Skeletal muscle satellite cell (primary cell): ENCODE measurements at regions not wholly inside any gene's neighbourhood (a gene's known extent, or its start where the extent isn't known, plus 50 kb on each side); places are given as distances from the start of the nearest gene placed in this dataset.

ENCODE experiments used
- H3K27me3 ChIP-seq: 2 replicates; pipeline ENCODE4 v1.7.0; 2013; ENCODE audit warnings: low read length; ENCODE audit not compliant: control insufficient read depth, insufficient read depth
- H3K36me3 ChIP-seq: 2 replicates; pipeline ENCODE4 v1.7.0; 2013; ENCODE audit warnings: mild to moderate bottlenecking, control low read depth, low read length; ENCODE audit not compliant: insufficient read depth
- H3K4me1 ChIP-seq: 2 replicates; pipeline ENCODE4 v1.7.0; 2013; ENCODE audit warnings: low read length; ENCODE audit not compliant: control insufficient read depth, insufficient read depth
- H3K4me2 ChIP-seq: 2 replicates; pipeline ENCODE4 v1.7.0; 2013; ENCODE audit warnings: mild to moderate bottlenecking, low read length
- H3K4me3 ChIP-seq: 2 replicates; pipeline ENCODE4 v1.7.0; 2013; ENCODE audit warnings: low read length
- H3K9ac ChIP-seq: 2 replicates; pipeline ENCODE4 v1.7.0; 2013; ENCODE audit warnings: mild to moderate bottlenecking, low read depth, low read length, moderate library complexity
- H3K9me3 ChIP-seq: replicated peaks from 2 replicates; pipeline ENCODE4 v1.7.0; 2013; ENCODE audit warnings: mild to moderate bottlenecking, control low read depth, low read length

DNA sequence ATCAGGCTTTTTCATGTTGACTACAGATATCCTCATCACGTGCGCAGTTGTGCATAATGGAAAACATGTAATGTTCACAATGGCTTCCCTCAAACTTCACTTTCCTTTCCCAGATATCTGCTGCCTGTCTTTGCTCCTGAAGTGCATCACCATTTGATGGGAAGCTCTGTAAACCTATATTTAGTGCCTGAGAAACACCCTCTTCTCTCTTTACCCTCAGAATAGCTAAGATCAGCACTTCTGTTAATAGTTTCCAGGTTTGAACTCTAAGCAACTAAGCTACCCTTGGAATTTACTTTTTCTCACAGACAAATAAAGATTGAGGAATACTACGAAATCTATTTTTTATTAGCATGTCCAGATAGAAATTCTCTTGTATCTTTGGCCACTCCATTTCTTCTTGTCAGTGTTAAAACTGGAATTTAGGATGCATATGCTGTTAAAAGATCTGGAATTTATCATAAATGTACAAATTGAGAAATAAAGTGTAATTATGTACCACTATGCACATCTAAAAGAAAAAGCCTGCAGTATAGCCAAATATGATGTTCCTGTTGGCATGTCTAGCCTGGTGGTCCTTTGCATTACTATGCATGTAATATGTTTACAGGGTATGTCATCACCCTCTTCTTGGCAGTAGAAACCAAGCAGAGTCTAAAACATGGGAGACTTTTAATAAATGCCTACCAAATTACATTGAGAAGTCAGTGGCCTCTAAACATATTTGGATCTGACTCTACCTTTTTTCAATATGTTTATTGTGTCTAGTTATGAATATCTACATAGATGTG is 278.7 kb downstream of the FIGN start:
- H3K27me3 ChIP-seq, result no peaks in the 10 kb centered on the region
- H3K4me3 ChIP-seq, result no peak overlapping the region
- H3K36me3 ChIP-seq, result no peaks in the 10 kb centered on the region
- H3K4me2 ChIP-seq, result no peak overlapping the region
- no peaks in the 10 kb centered on the region for H3K9me3 ChIP-seq
- H3K4me1 ChIP-seq, result no peaks in the 10 kb centered on the region
- no peak overlapping the region for H3K9ac ChIP-seq

DNA sequence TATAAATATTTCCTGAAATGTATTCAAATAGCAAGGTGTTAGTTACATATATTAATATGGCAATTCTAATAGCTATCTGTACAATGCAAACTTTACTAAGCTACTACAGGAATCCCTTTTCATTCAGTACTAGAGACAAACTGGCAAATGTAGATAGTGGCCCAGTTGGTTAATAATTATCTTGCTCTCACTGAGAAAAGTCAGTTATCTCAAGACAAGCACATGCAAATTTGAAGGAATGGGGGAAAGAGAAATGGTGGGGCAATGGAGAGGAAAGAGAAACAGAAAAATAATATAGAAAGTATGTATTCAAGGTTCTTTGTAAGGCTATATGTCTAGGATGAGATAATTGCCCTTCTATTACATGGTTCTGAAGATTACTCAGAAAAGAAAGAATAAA is 280.0 kb downstream of the FIGN start:
- Histone ChIP-seq H3K9me3 (no peaks in the 10 kb centered on the region), H3K36me3 (no peaks in the 10 kb centered on the region), H3K9ac (no peak overlapping the region), H3K4me1 (no peaks in the 10 kb centered on the region), H3K4me3 (no peak overlapping the region), H3K4me2 (no peak overlapping the region), H3K27me3 (no peaks in the 10 kb centered on the region)

DNA sequence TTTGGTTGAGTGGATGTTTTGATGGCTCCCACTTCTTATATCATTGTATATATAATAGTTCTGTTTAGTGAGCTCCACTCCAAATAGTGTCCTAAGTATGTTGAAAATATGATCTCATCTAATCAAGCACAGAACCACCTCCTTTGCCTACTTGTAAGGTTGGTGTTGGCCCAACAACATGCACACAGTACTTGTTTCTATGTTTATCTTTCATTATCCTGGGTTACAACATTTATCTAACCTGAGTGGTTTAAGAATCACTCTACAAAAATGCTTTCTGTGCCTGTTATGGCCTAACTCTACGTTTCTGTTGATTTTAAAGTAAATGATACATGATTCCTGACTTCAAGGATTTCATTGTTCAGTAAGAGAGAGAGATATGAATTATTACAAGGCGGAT is 281.9 kb downstream of the FIGN start:
- Histone ChIP-seq H3K9me3 (no peaks in the 10 kb centered on the region), H3K36me3 (no peaks in the 10 kb centered on the region), H3K4me3 (no peak overlapping the region), H3K4me2 (no peak overlapping the region), H3K9ac (no peak overlapping the region), H3K4me1 (no peaks in the 10 kb centered on the region), H3K27me3 (no peaks in the 10 kb centered on the region)

DNA sequence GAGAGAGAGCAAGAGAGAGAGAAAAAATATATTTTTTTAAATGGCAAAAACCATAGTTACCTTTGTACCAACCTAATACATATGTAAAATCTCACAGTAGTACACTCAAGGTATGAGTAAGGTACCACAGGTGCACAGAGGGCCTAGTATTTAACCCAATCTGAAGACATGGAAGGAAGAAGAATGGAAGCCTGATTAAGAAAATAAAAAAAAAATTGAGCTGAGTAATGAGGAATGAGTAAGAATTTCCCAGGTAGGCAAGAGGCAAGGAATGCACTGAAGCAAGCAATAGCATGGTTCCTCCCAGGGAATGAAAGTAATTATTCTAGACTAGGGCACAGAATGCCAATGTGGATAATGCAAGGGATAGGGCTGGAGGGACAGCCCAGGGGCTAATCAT is 294.2 kb downstream of the FIGN start:
- Histone ChIP-seq H3K9ac (no peak overlapping the region), H3K36me3 (no peaks in the 10 kb centered on the region), H3K27me3 (no peaks in the 10 kb centered on the region), H3K4me3 (no peak overlapping the region), H3K4me2 (no peak overlapping the region), H3K9me3 (no peaks in the 10 kb centered on the region), H3K4me1 (no peaks in the 10 kb centered on the region)

DNA sequence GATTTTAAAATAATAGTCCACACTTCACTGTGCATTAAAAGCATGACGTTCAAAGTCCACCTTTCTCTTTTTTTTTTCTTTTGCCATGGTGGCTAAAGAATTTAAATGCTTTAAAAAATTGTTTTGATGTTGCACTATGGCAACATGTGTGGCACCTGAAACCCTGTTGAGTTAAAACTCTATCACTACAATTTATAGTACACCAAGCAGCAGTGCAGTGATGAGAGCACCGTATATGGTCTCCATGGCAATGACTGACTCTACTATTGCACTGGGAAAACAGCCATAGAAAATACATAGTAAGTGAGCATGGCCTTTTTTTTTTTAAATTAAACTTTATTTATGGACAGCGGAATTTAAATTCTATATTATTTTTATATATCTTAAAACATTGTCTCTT is 298.8 kb downstream of the FIGN start:
- no peaks in the 10 kb centered on the region for H3K4me1 ChIP-seq

DNA sequence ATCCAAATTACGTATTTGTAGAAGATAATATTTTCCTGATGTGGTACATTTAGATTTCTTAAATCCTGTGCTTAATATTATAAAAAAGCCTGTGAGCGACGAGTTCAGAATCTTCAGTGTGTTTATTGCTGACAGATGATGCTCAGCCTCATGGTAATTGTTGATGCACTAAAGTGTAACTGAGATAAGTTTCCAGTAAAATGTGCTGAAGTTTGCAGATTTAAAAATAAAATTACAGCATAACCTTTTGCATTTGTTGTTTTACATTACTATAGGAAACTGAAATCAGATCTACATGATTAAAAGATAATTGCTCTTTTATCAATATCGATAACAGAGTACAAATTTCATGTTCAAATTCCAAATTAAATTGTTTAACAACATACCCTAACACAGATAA is 307.6 kb downstream of the FIGN start:
- Histone ChIP-seq H3K9me3 (no peaks in the 10 kb centered on the region), H3K4me2 (no peak overlapping the region), H3K9ac (no peak overlapping the region), H3K4me3 (no peak overlapping the region), H3K36me3 (no peaks in the 10 kb centered on the region), H3K4me1 (no peaks in the 10 kb centered on the region), H3K27me3 (no peaks in the 10 kb centered on the region)

More for the DNA sequence above, 298.8 kb downstream of the FIGN start:
- no peaks in the 10 kb centered on the region for H3K9me3 ChIP-seq
- no peak overlapping the region for H3K9ac ChIP-seq
- H3K4me3 ChIP-seq, result no peak overlapping the region
- no peak overlapping the region for H3K4me2 ChIP-seq
- no peaks in the 10 kb centered on the region for H3K36me3 ChIP-seq
- no peaks in the 10 kb centered on the region for H3K27me3 ChIP-seq

DNA sequence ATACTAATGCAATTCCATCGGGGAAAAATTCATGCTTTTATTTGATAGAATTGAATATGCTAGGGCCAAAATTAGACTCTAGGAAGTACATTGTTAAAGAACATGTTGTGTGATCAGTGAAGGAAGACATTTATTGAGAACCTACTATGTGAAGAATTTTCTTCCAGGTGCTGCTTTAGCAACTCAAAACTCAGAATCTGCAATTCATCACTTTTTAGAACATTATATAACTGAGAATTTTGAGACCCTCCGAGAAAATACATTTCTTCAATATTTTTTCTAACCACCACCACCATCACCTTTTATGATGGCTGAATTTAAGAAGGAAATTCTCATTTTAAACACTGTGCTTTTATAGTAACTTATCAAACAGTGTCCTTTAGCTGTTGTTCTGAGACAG is 315.2 kb downstream of the FIGN start:
- no peaks in the 10 kb centered on the region for H3K4me1 ChIP-seq
- H3K9ac ChIP-seq, result no peak overlapping the region
- H3K36me3 ChIP-seq, result no peaks in the 10 kb centered on the region
- H3K4me3 ChIP-seq, result no peak overlapping the region
- H3K27me3 ChIP-seq, result no peaks in the 10 kb centered on the region
- H3K4me2 ChIP-seq, result no peak overlapping the region
- no peaks in the 10 kb centered on the region for H3K9me3 ChIP-seq

DNA sequence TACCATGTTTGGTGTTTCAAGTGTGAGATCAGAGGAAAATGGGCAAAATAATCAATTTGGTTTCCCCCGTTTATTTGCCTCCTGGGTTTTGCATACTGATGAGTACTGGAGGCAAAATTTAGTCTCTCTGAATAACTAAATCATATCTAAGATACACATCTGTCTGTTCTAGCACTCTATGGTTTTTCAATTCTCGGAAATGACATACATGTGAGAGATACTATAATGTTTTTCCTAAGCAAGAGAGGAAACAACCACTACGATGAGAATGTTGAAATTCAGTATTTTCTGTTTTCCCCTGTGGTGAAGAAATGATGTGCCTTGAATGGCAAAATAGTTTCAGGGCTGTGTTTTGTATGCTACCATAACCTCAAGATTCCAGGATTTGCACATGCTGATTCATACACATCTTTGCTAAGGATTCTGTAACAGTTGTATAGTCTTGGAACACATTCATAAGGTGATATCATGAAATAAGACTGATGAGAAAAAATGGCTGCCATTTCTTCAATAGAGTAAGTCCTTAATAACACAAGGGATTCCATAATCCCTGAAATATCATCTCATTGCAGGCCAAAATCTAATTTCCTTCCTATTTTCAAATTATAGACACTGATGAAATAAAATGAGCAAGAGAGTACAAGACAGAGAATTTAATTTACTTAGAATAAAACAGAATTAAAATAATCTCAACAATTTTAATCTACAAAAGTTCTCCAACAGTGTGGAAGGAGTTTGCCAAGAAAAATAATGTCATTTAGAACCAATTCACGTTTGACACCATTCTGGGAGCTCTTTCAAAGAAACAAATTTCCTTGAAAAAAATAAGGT is 316.6 kb downstream of the FIGN start:
- H3K36me3 ChIP-seq, result no peaks in the 10 kb centered on the region
- no peak overlapping the region for H3K9ac ChIP-seq
- H3K4me1 ChIP-seq, result no peaks in the 10 kb centered on the region
- H3K4me3 ChIP-seq, result no peak overlapping the region
- H3K9me3 ChIP-seq, result no peaks in the 10 kb centered on the region
- H3K4me2 ChIP-seq, result no peak overlapping the region
- no peaks in the 10 kb centered on the region for H3K27me3 ChIP-seq

DNA sequence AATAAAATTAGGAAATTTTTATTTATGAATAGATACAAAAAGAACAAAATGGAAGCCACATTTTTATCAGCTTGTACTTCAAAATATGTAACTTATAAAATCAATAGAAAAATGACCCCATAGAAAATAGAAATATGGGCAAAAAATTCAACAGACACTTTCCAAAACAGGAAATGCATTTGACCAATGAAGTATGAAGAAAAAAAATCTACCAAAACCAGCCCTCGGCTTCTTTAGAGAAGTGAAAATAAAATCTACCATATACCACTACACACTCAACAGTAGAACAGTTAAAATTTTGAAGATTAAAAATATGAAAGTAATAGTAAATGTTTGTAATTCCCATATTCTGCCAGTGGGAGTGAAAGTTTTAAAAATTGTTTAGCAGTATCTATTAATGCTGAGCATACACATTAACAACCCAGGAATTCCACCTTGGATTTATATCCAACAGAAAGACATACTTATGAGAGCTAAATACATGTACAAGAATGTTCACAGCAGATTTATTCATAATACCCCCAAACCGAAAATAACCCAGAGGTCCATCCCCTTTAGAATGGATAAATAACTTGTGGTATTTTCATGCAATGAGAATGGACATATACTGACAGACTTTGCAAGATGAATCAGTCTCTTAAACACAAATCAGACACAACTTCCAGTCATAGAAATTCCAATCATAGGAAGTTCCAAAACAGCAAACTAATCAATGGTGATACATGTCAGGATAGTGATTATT is 318.0 kb downstream of the FIGN start:
- H3K4me2 ChIP-seq, result no peak overlapping the region
- no peaks in the 10 kb centered on the region for H3K27me3 ChIP-seq
- no peak overlapping the region for H3K4me3 ChIP-seq
- H3K4me1 ChIP-seq, result no peaks in the 10 kb centered on the region
- no peaks in the 10 kb centered on the region for H3K9me3 ChIP-seq
- no peak overlapping the region for H3K9ac ChIP-seq
- no peaks in the 10 kb centered on the region for H3K36me3 ChIP-seq

DNA sequence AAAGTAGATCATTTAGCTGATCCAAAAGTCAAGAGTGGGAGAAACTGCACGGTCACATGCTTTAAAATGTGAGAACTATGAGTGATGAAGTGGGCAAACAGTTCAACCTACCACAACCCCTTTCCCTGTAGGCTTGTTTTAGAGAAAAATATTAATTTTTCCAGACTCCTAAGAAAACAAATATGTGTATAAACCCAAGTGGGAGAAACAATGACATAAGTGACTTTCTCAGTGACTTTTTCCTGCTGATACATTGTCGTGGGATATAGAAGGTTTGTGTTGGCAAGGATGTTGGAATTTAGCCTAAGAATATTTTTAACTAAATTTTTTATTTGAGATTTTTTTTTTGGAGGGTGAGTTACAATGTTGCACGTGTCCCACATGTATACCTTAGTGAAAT is 321.7 kb downstream of the FIGN start:
- no peaks in the 10 kb centered on the region for H3K36me3 ChIP-seq
- no peaks in the 10 kb centered on the region for H3K4me1 ChIP-seq
- no peak overlapping the region for H3K4me3 ChIP-seq
- no peak overlapping the region for H3K9ac ChIP-seq
- no peaks in the 10 kb centered on the region for H3K27me3 ChIP-seq
- no peaks in the 10 kb centered on the region for H3K9me3 ChIP-seq
- H3K4me2 ChIP-seq, result no peak overlapping the region

DNA sequence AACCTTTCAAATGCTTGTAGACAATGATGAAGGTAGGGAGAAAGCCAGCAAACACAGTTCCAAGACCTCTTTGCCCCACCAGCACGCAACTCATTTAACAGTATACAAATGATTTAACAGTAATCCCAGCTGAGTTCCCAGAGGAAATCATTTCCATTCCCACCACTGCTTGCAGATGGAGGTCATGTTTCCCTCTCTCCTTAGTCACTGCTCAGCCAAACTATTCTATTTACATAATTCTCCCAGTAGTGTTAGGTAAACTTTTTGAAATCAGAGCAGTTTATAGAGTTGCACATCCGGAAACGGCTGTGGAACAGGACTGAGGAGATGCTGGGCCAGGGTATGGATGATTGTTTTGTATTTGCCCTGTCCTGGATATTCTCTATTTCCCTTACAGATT is 328.5 kb downstream of the FIGN start:
- Histone ChIP-seq H3K9ac (no peak overlapping the region), H3K36me3 (no peaks in the 10 kb centered on the region), H3K4me3 (no peak overlapping the region), H3K4me1 (no peaks in the 10 kb centered on the region), H3K27me3 (no peaks in the 10 kb centered on the region), H3K9me3 (no peaks in the 10 kb centered on the region), H3K4me2 (no peak overlapping the region)
